ENCODE measurements at regions not wholly inside any gene's neighbourhood (a gene's known extent, or its start where the extent isn't known, plus 50 kb on each side); places are given as distances from the start of the nearest gene placed in this dataset.

DNA sequence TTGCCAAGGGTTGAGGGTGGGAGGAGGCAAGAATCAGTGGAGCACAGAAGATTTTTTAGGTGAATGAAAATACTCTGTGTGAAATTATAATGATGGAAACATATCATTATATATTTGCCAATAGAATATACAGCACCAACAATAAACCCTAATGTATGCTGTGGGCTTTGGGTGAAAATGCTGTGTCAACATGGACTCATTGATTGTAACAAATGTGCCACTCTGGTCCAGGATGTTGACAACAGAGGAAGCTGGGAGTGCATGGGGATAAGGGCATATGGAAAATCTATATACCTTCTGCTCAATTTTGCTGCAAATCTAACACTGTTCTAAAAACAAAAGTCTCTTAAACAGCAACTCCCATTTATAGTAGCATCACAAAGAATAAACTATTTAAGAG, 114.3 kb downstream of the LYZL1 start:
- no peak for DNase-seq

DNA sequence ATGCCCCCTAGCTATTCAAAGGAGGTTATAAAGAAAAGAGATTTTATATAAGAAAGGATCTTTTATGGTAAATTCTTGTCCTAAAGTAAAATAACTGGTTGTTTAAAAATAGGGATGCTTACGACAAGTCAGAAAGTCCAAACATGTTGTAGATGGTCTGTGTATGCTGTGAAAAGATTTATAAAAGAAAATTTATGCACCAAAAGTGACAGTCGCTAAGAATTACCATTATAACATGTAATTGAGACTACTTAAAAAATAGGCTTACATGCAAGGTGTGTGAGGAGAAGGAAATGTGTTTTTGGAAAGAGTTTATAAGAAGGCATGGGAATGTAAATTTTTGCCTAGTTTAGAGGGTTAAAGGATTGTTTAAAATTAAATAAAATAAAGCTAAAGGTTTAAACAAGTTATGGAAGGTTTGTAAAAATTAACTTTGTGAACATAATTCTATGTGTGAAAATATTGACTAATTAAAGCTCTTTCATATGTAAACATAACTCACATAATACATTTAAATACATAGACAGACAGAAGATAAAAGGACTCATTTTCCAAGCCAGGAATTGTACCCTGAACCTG, 118.5 kb downstream of the LYZL1 start:
- no peak for DNase-seq

All from activated naive CD4-positive, alpha-beta T cell treated with Interleukin-2 at 50 U/mL for 16 hours (primary cell).